Testis (tissue), 2 donors: ENCODE measurements at regions not wholly inside any gene's neighbourhood (a gene's known extent, or its start where the extent isn't known, plus 50 kb on each side); places are given as distances from the start of the nearest gene placed in this dataset.

Experiments
- DNase-seq: peaks from one replicate; pipeline ENCODE4 v3.0.0-alpha.2; 2019
- H3K27ac ChIP-seq, 2 donors: fragments of 200-600 bp; sonication (generic); one replicate each; pipeline ENCODE4 v1.5.1; 2019
- H3K27me3 ChIP-seq: fragments of 200-600 bp; sonication (generic); one replicate; pipeline ENCODE4 v1.5.1; 2019
- H3K36me3 ChIP-seq: fragments of 200-600 bp; sonication (generic); one replicate; pipeline ENCODE4 v1.5.1; 2017; ENCODE audit warnings: low read depth; ENCODE audit errors: missing control alignments
- H3K4me1 ChIP-seq: fragments of 200-600 bp; sonication (generic); one replicate; pipeline ENCODE4 v1.5.1; 2019
- H3K4me3 ChIP-seq, 2 donors: fragments of 200-600 bp; sonication (generic); one replicate each; pipeline ENCODE4 v1.5.1; 2017 to 2019
- H3K9me3 ChIP-seq: fragments of 200-600 bp; sonication (generic); one replicate; pipeline ENCODE4 v1.5.1; 2017
- POLR2A ChIP-seq: fragments of 450-650 bp; IDR thresholded peaks from one replicate; pipeline ENCODE4 v1.6.1; 2017; ENCODE audit warnings: antibody characterized with exemption, mild to moderate bottlenecking, moderate library complexity
- WGBS, 2 donors: methylation state at CpG; one replicate each; pipeline ENCODE4 v1.1.5; 2018; 5-methylcytosine and 5-hydroxymethylcytosine counted together
- intact Hi-C: fragments of 100-400 bp; cut with DNase I; formaldehyde crosslinking; loops from one replicate; pipeline ENCODE4 v1.15.1; 2023; ENCODE audit warnings: low total_unique reads
- TF ChIP-seq, protein P1 (sequence below), 3 experiments: fragments of 450-650 bp in 2 of 3; fragments of 200-600 bp in 1 of 3; sonication (generic) in 1 of 3; IDR thresholded peaks; one replicate each; pipeline ENCODE4 v1.5.1; 2016 to 2019; ENCODE audit warnings: antibody characterized with exemption in 3 of 3, mild to moderate bottlenecking in 2 of 3, moderate library complexity in 1 of 3

DNA sequence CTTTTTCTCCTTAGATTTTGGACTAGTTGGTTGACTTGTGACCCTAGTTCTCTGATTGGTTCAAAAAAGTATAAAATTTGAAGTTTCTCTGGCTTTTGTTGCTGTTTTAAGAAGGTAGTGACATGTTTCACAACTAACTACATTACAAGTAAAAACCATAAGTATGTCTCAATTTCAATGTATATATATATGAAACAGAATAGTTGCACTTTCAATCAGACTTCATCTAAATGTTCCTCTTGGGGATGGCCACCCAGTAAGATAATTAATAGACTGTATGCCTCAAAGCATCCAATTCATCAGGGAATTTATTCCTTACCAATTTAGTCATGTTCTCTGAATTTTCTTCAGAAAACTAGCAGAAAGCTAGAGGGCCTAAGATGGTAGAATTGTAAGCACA lies 259.7 kb downstream of the RPRM start:
- H3K4me1 ChIP-seq, result no peaks in the 10 kb centered on the region
- intact Hi-C loops, result no loop called here
- H3K36me3 ChIP-seq, result no peaks in the 10 kb centered on the region
- H3K4me3 ChIP-seq, result no peak overlapping the region
- no peak for TF ChIP-seq POLR2A
- TF ChIP-seq, protein P1, sequence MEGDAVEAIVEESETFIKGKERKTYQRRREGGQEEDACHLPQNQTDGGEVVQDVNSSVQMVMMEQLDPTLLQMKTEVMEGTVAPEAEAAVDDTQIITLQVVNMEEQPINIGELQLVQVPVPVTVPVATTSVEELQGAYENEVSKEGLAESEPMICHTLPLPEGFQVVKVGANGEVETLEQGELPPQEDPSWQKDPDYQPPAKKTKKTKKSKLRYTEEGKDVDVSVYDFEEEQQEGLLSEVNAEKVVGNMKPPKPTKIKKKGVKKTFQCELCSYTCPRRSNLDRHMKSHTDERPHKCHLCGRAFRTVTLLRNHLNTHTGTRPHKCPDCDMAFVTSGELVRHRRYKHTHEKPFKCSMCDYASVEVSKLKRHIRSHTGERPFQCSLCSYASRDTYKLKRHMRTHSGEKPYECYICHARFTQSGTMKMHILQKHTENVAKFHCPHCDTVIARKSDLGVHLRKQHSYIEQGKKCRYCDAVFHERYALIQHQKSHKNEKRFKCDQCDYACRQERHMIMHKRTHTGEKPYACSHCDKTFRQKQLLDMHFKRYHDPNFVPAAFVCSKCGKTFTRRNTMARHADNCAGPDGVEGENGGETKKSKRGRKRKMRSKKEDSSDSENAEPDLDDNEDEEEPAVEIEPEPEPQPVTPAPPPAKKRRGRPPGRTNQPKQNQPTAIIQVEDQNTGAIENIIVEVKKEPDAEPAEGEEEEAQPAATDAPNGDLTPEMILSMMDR (IDR thresholded peaks at IDR 0.05), result no peak
- H3K27ac ChIP-seq, result no peak overlapping the region
- no peaks in the 10 kb centered on the region for H3K9me3 ChIP-seq
- DNase-seq, result no peak
- H3K27me3 ChIP-seq, result no peaks in the 10 kb centered on the region

DNA sequence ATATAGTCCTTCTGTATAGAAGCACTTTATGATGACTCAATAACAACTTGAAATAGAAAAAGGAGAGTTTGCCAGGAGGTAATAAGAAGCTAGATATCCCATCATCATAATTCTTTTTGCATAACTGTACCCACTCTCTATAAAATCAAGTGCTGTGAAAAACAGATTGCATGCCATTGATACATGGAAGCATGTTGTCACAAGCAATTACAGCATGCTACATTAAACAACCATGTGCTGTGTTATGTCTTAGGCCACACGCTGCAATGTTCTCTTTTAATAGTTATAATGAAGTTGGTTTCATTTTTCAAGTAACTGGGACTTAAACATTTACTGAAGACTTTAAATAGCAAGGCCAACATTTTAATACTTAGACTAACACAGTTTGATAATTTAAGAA lies 264.2 kb downstream of the RPRM start:
- Histone ChIP-seq H3K4me3 (no peak overlapping the region), H3K36me3 (no peaks in the 10 kb centered on the region), H3K4me1 (no peaks in the 10 kb centered on the region), H3K27ac (no peak overlapping the region), H3K9me3 (no peaks in the 10 kb centered on the region), H3K27me3 (no peaks in the 10 kb centered on the region)
- TF ChIP-seq, protein P1 (IDR thresholded peaks at IDR 0.05), result no peak
- TF ChIP-seq POLR2A, result no peak
- DNase-seq, result no peak
- 80 to 89% methylated on average over 1 of the region's 1 CpG for WGBS, 2 donors
- intact Hi-C loops, result no loop called here

DNA sequence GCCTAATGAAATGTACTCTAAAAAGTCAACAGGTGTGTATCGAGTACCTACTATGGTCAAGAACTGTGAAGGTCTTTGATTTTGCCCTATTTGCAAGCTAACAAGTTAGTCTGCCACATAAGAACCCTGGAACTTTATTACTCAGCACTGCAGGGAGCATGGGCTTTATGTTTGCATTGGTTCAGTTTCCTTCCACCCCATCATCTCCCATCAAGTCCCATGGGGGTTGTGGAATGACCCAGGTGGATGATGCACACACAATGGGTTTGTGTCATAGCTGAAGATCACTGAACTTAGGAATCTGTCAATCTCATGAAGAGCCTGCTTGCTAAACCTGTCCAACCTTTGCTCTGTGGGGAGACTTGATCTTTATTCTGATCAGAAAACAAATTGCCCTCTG lies 265.5 kb downstream of the RPRM start:
- no peaks in the 10 kb centered on the region for H3K9me3 ChIP-seq
- WGBS, 2 donors, result 84 to 90% methylated on average over 1 of the region's 1 CpG
- no peaks in the 10 kb centered on the region for H3K4me1 ChIP-seq
- no peak for DNase-seq
- no peak for TF ChIP-seq POLR2A
- TF ChIP-seq, protein P1 (IDR thresholded peaks at IDR 0.05), result no peak
- intact Hi-C loops, result no loop called here
- no peaks in the 10 kb centered on the region for H3K27me3 ChIP-seq
- H3K27ac ChIP-seq, result no peak overlapping the region
- no peaks in the 10 kb centered on the region for H3K36me3 ChIP-seq
- no peak overlapping the region for H3K4me3 ChIP-seq

DNA sequence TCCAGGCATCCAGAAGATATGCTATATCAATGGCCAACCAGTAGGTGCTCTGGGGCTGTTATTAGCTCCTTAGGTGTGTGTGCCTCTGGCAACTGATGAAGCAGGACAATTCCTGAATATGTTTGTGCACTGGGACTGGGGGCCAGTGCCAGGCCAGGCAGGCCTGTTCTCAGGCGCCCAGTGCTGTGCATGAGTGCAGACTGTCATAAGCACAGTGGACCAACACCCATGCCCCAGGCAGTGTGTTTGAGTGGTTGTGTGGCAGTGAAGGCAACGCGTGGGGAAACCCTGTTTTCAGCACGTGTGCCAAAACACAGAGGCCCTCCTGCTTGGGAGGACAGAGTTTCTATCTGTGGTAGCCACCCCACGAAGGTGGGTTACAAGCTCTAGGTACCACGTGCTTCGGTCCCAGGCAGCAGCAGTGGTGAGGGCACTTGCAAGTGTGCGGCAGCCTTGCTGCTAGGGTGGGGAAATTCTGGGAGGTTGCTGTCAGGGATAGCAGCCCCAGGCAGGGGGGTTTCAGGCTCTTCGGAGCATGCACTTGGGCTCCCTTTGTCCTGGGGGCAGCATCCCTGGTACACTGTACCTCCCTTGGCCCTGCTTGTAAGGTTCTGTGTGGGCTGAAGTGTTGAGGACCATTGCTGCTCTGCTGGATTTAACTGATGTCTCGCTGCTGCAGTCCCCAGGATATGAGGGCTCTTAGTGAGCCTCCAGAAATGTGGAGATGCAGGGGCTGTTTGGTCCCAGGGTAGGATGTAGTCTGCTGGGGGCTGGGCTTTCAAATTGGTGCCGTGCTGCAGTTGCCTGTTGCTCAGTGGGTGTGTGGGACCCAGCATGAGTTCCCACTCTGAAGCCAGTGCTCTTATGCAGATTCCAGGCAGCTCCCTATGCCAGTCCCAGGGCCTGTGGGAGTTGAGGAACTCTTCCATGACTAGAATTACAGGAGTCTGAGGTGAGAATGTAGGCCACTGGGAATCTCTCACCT lies 280.9 kb downstream of the RPRM start:
- Histone ChIP-seq H3K9me3 (no peaks in the 10 kb centered on the region), H3K36me3 (no peaks in the 10 kb centered on the region), H3K4me1 (no peaks in the 10 kb centered on the region), H3K4me3 (no peak overlapping the region), H3K27me3 (no peaks in the 10 kb centered on the region), H3K27ac (no peak overlapping the region)
- intact Hi-C loops, result no loop called here
- no peak for TF ChIP-seq POLR2A
- TF ChIP-seq, protein P1 (IDR thresholded peaks at IDR 0.05), result no peak
- 85 to 92% methylated on average over 4 to 10 of the region's 11 CpGs for WGBS, 2 donors
- DNase-seq, result no peak
